ENCODE measurements at regions not wholly inside any gene's neighbourhood (a gene's known extent, or its start where the extent isn't known, plus 50 kb on each side); places are given as distances from the start of the nearest gene placed in this dataset.

DNA sequence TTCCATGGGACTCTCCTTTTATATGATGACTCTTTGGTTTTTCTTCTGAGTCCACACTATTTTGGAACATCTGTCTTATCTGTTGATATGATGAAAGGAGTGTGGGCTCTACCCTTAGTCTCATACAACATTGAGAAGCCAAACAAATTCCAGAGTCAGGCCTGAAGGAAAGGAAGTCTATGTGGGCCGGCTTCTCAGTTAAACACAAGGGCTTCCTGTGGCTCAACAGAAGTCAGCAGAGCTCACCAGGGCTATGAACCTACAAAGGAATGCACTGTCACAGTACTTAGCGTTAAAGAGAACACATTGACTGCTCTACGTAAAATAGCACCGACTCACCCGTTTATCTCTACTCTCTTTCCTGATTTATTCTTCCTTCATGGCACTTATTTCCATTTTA, 641.0 kb upstream of the FRG1 start:
- no peaks in the 10 kb centered on the region for H3K27me3 ChIP-seq (ENCODE audit: control insufficient read depth, insufficient read depth, low read length)
- no peak overlapping the region for H3K4me3 ChIP-seq (replicated peaks in 1 of 4; ENCODE audit: control extremely low read depth in 1 of 4, insufficient read depth in 1 of 4, low read depth in 3 of 4, low read length in 4 of 4)

DNA sequence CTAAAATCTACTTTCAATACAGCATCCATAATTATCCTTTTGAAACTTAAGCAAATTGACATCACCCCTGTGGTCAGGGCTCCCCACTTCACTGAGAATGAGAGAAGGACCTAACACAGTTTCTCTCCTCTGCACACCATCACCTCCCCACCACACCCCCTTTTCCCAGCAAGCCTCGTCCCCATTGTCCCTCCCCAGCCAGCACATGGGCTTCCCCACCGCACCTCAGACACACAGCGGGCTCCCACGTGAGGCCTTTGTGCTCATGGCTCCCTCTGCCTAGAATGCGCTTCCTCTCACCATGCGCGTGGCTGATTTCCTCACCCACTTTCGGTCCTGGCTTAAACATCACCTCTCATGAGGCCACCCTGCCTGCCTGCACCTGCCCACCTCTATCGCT, 639.0 kb upstream of the FRG1 start:
- no peaks in the 10 kb centered on the region for H3K79me2 ChIP-seq (ENCODE audit: control insufficient read depth, insufficient read depth, low read length)
- H4K20me1 ChIP-seq (ENCODE audit: control insufficient read depth, extremely low read depth, insufficient read depth, low read length), result no peaks in the 10 kb centered on the region
- H3K36me3 ChIP-seq (ENCODE audit: control insufficient read depth, insufficient read depth, low read length), result no peaks in the 10 kb centered on the region
- no peak for DNase-seq (ENCODE audit: low read depth in 2 of 2)
- H3K27ac ChIP-seq (ENCODE audit: insufficient read depth, low read length), result no peak overlapping the region
- no peaks in the 10 kb centered on the region for H3K27me3 ChIP-seq (ENCODE audit: control insufficient read depth, insufficient read depth, low read length)
- no peak overlapping the region for H3K4me3 ChIP-seq (replicated peaks in 1 of 4; ENCODE audit: control extremely low read depth in 1 of 4, insufficient read depth in 1 of 4, low read depth in 3 of 4, low read length in 4 of 4)
- H2AFZ ChIP-seq (ENCODE audit: low read length), result no peak overlapping the region
- TF ChIP-seq EZH2 (IDR thresholded peaks at IDR 0.05; ENCODE audit: low read length, missing control alignments), result no peak
- TF ChIP-seq, protein P1, sequence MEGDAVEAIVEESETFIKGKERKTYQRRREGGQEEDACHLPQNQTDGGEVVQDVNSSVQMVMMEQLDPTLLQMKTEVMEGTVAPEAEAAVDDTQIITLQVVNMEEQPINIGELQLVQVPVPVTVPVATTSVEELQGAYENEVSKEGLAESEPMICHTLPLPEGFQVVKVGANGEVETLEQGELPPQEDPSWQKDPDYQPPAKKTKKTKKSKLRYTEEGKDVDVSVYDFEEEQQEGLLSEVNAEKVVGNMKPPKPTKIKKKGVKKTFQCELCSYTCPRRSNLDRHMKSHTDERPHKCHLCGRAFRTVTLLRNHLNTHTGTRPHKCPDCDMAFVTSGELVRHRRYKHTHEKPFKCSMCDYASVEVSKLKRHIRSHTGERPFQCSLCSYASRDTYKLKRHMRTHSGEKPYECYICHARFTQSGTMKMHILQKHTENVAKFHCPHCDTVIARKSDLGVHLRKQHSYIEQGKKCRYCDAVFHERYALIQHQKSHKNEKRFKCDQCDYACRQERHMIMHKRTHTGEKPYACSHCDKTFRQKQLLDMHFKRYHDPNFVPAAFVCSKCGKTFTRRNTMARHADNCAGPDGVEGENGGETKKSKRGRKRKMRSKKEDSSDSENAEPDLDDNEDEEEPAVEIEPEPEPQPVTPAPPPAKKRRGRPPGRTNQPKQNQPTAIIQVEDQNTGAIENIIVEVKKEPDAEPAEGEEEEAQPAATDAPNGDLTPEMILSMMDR (conservative IDR thresholded peaks at IDR 0.05 in 1 of 2, IDR thresholded peaks at IDR 0.05 in 1 of 2; ENCODE audit: low read depth in 1 of 2, low read length in 2 of 2), result no peak
- H3K4me1 ChIP-seq (ENCODE audit: control insufficient read depth, extremely low read depth, insufficient read depth, low read length), result no peaks in the 10 kb centered on the region
- H3K9ac ChIP-seq (ENCODE audit: insufficient read depth, low read length), result no peak overlapping the region
- H3K9me3 ChIP-seq (ENCODE audit: control insufficient read depth, insufficient read depth, low read depth, low read length), result no peaks in the 10 kb centered on the region
- H3K4me2 ChIP-seq (ENCODE audit: extremely low read depth, insufficient read depth, low read length), result no peak overlapping the region

More for the DNA sequence above, 641.0 kb upstream of the FRG1 start:
- no peak overlapping the region for H3K9ac ChIP-seq (ENCODE audit: insufficient read depth, low read length)
- no peaks in the 10 kb centered on the region for H3K9me3 ChIP-seq (ENCODE audit: control insufficient read depth, insufficient read depth, low read depth, low read length)
- no peak overlapping the region for H2AFZ ChIP-seq (ENCODE audit: low read length)
- TF ChIP-seq EZH2 (IDR thresholded peaks at IDR 0.05; ENCODE audit: low read length, missing control alignments), result no peak
- TF ChIP-seq, protein P1 (conservative IDR thresholded peaks at IDR 0.05 in 1 of 2, IDR thresholded peaks at IDR 0.05 in 1 of 2; ENCODE audit: low read depth in 1 of 2, low read length in 2 of 2), result no peak
- no peaks in the 10 kb centered on the region for H3K4me1 ChIP-seq (ENCODE audit: control insufficient read depth, extremely low read depth, insufficient read depth, low read length)
- no peaks in the 10 kb centered on the region for H3K79me2 ChIP-seq (ENCODE audit: control insufficient read depth, insufficient read depth, low read length)
- H3K36me3 ChIP-seq (ENCODE audit: control insufficient read depth, insufficient read depth, low read length), result no peaks in the 10 kb centered on the region
- no peaks in the 10 kb centered on the region for H4K20me1 ChIP-seq (ENCODE audit: control insufficient read depth, extremely low read depth, insufficient read depth, low read length)
- no peak overlapping the region for H3K4me2 ChIP-seq (ENCODE audit: extremely low read depth, insufficient read depth, low read length)
- DNase-seq (ENCODE audit: low read depth in 2 of 2), result no peak
- H3K27ac ChIP-seq (ENCODE audit: insufficient read depth, low read length), result no peak overlapping the region

DNA sequence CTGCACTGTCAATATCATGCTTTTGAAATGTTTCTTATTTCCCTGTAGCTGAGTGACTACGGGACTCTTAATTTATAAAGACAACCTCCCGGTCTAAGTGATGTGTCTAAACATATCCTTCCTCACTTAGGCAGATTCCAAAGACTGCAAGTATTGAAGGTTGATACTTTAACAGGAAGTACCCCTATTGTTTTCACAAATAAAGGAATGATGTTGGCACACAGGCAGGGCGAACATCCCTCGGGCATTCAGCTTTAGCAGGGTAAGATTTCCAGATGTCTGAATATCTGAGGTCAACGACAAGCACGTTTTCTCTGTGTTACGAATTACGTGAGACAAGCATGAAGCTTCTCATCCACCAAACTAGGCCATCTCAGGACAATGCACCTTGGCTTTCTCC, 638.0 kb upstream of the FRG1 start:
- no peak for DNase-seq (ENCODE audit: low read depth in 2 of 2)

More for the DNA sequence above, 638.0 kb upstream of the FRG1 start:
- no peaks in the 10 kb centered on the region for H3K79me2 ChIP-seq (ENCODE audit: control insufficient read depth, insufficient read depth, low read length)
- no peaks in the 10 kb centered on the region for H3K27me3 ChIP-seq (ENCODE audit: control insufficient read depth, insufficient read depth, low read length)
- H2AFZ ChIP-seq (ENCODE audit: low read length), result no peak overlapping the region
- H3K36me3 ChIP-seq (ENCODE audit: control insufficient read depth, insufficient read depth, low read length), result no peaks in the 10 kb centered on the region
- no peaks in the 10 kb centered on the region for H3K4me1 ChIP-seq (ENCODE audit: control insufficient read depth, extremely low read depth, insufficient read depth, low read length)
- H3K9ac ChIP-seq (ENCODE audit: insufficient read depth, low read length), result no peak overlapping the region
- no peaks in the 10 kb centered on the region for H3K9me3 ChIP-seq (ENCODE audit: control insufficient read depth, insufficient read depth, low read depth, low read length)
- TF ChIP-seq, protein P1 (conservative IDR thresholded peaks at IDR 0.05 in 1 of 2, IDR thresholded peaks at IDR 0.05 in 1 of 2; ENCODE audit: low read depth in 1 of 2, low read length in 2 of 2), result no peak
- TF ChIP-seq EZH2 (IDR thresholded peaks at IDR 0.05; ENCODE audit: low read length, missing control alignments), result no peak
- no peak overlapping the region for H3K4me2 ChIP-seq (ENCODE audit: extremely low read depth, insufficient read depth, low read length)
- H4K20me1 ChIP-seq (ENCODE audit: control insufficient read depth, extremely low read depth, insufficient read depth, low read length), result no peaks in the 10 kb centered on the region
- no peak overlapping the region for H3K27ac ChIP-seq (ENCODE audit: insufficient read depth, low read length)
- H3K4me3 ChIP-seq (replicated peaks in 1 of 4; ENCODE audit: control extremely low read depth in 1 of 4, insufficient read depth in 1 of 4, low read depth in 3 of 4, low read length in 4 of 4), result no peak overlapping the region

Measured in fibroblast of lung (primary cell).